Peyer's patch (tissue), 4 donors: ENCODE measurements at regions not wholly inside any gene's neighbourhood (a gene's known extent, or its start where the extent isn't known, plus 50 kb on each side); places are given as distances from the start of the nearest gene placed in this dataset.

Experiments used
- DNase-seq, 3 donors: peaks; one replicate each; pipeline ENCODE4 v3.0.0-alpha.2; 2017 to 2019
- H3K27ac ChIP-seq, 4 donors: fragments of 200-600 bp; sonication (generic); one replicate each; pipeline ENCODE4 v1.5.1; 2016 to 2019
- H3K27me3 ChIP-seq, 2 donors: fragments of 200-600 bp; sonication (generic); one replicate each; pipeline ENCODE4 v1.5.1; 2019
- H3K36me3 ChIP-seq, 3 donors: fragments of 200-600 bp; sonication (generic); one replicate each; pipeline ENCODE4 v1.5.1; 2016 to 2019
- H3K4me1 ChIP-seq, 4 donors: fragments of 200-600 bp; sonication (generic); one replicate each; pipeline ENCODE4 v1.5.1; 2016 to 2019
- H3K4me3 ChIP-seq, 4 donors: fragments of 200-600 bp; sonication (generic); 1 replicate in 3 of 4; 2 replicates in 1 of 4; pipeline ENCODE4 v1.5.1; 2016 to 2019; ENCODE audit warnings: mild to moderate bottlenecking in 1 of 4
- H3K9me3 ChIP-seq, 4 donors: fragments of 200-600 bp; sonication (generic); one replicate each; pipeline ENCODE4 v1.5.1; 2016 to 2019; ENCODE audit warnings: mild to moderate bottlenecking in 1 of 4
- CTCF ChIP-seq, 6 experiments: fragments of 450-650 bp in 4 of 6; fragments of 200-600 bp in 2 of 6; sonication (generic) in 1 of 6; IDR thresholded peaks; one replicate each; pipeline ENCODE4 v1.5.1; 2017 to 2019; ENCODE audit warnings: antibody characterized with exemption in 6 of 6, mild to moderate bottlenecking in 3 of 6, moderate library complexity in 1 of 6
- POLR2A ChIP-seq, 2 donors: fragments of 450-650 bp; IDR thresholded peaks; one replicate each; pipeline ENCODE4 v1.5.1; 2017; ENCODE audit warnings: antibody characterized with exemption in 2 of 2, mild to moderate bottlenecking in 2 of 2, moderate library complexity in 2 of 2

- H3K9me3 ChIP-seq = no peaks in the 10 kb centered on the region
- no peaks in the 10 kb centered on the region for H3K4me1 ChIP-seq
- no peak overlapping the region for H3K27ac ChIP-seq
- H3K27me3 ChIP-seq = no peaks in the 10 kb centered on the region
- no peak overlapping the region for H3K4me3 ChIP-seq
- TF ChIP-seq CTCF (IDR thresholded peaks at IDR 0.05) (no peak), POLR2A (IDR thresholded peaks at IDR 0.05) (no peak)
- DNase-seq = no peak
- H3K36me3 ChIP-seq = no peaks in the 10 kb centered on the region
Observed at GRCh38 chr2:20555954-20556353, 94.9 kb downstream of the HS1BP3 start.

- TF ChIP-seq CTCF (IDR thresholded peaks at IDR 0.05) (no peak), POLR2A (IDR thresholded peaks at IDR 0.05) (no peak)
Observed at GRCh38 chr2:20556756-20557155, 94.1 kb downstream of the HS1BP3 start.

GRCh38 chr2:20557226-20557625, 93.7 kb downstream of the HS1BP3 start:
- TF ChIP-seq POLR2A (IDR thresholded peaks at IDR 0.05) (no peak), CTCF (IDR thresholded peaks at IDR 0.05) (no peak)

More at GRCh38 chr2:20556756-20557155, 94.1 kb downstream of the HS1BP3 start:
- H3K27me3 ChIP-seq = no peaks in the 10 kb centered on the region
- no peaks in the 10 kb centered on the region for H3K4me1 ChIP-seq
- H3K4me3 ChIP-seq = no peak overlapping the region
- H3K27ac ChIP-seq = no peak overlapping the region
- no peaks in the 10 kb centered on the region for H3K9me3 ChIP-seq
- H3K36me3 ChIP-seq = no peaks in the 10 kb centered on the region
- no peak for DNase-seq

GRCh38 chr2:20557635-20558034, 93.3 kb downstream of the HS1BP3 start:
- no peaks in the 10 kb centered on the region for H3K4me1 ChIP-seq
- no peak for TF ChIP-seq POLR2A (IDR thresholded peaks at IDR 0.05)
- no peak for TF ChIP-seq CTCF (IDR thresholded peaks at IDR 0.05)
- DNase-seq = no peak
- no peak overlapping the region for H3K27ac ChIP-seq
- no peaks in the 10 kb centered on the region for H3K27me3 ChIP-seq
- no peaks in the 10 kb centered on the region for H3K36me3 ChIP-seq
- no peak overlapping the region for H3K4me3 ChIP-seq
- no peaks in the 10 kb centered on the region for H3K9me3 ChIP-seq

More at GRCh38 chr2:20557226-20557625, 93.7 kb downstream of the HS1BP3 start:
- no peaks in the 10 kb centered on the region for H3K36me3 ChIP-seq
- no peak overlapping the region for H3K4me3 ChIP-seq
- no peak for DNase-seq
- no peaks in the 10 kb centered on the region for H3K27me3 ChIP-seq
- H3K9me3 ChIP-seq = no peaks in the 10 kb centered on the region
- no peaks in the 10 kb centered on the region for H3K4me1 ChIP-seq
- no peak overlapping the region for H3K27ac ChIP-seq

- H3K27ac ChIP-seq = no peak overlapping the region
- H3K9me3 ChIP-seq = no peaks in the 10 kb centered on the region
- H3K27me3 ChIP-seq = no peaks in the 10 kb centered on the region
- no peak for DNase-seq
- H3K36me3 ChIP-seq = no peaks in the 10 kb centered on the region
- TF ChIP-seq CTCF (IDR thresholded peaks at IDR 0.05) = no peak
- TF ChIP-seq POLR2A (IDR thresholded peaks at IDR 0.05) = no peak
- no peaks in the 10 kb centered on the region for H3K4me1 ChIP-seq
- H3K4me3 ChIP-seq = no peak overlapping the region
Observed at GRCh38 chr2:20558391-20559150, 92.3 kb downstream of the HS1BP3 start.
